ENCODE measurements at regions not wholly inside any gene's neighbourhood (a gene's known extent, or its start where the extent isn't known, plus 50 kb on each side); places are given as distances from the start of the nearest gene placed in this dataset.

- DNase-seq = no peak
These were observed 672.9 kb downstream of the HACE1 start for GRCh38 chr6:104186831-104187230.

- no peak for DNase-seq
These were observed 675.8 kb downstream of the HACE1 start for GRCh38 chr6:104183816-104184435.

GRCh38 chr6:104182811-104183210 is 676.9 kb downstream of the HACE1 start:
- no peak for DNase-seq

- DNase-seq = no peak
These were observed 686.1 kb downstream of the HACE1 start for GRCh38 chr6:104173668-104174067.

- no peak for DNase-seq
These were observed 689.3 kb downstream of the HACE1 start for GRCh38 chr6:104170401-104170800.

GRCh38 chr6:104166055-104166668 is 693.6 kb downstream of the HACE1 start:
- DNase-seq = no peak

GRCh38 chr6:104162036-104162669 is 697.6 kb downstream of the HACE1 start:
- no peak for DNase-seq

GRCh38 chr6:104159045-104159618 is 700.6 kb downstream of the HACE1 start:
- DNase-seq = no peak

GRCh38 chr6:104143757-104144156 is 716.0 kb downstream of the HACE1 start:
- no peak for DNase-seq

GRCh38 chr6:104134876-104135275 is 724.8 kb downstream of the HACE1 start:
- no peak for DNase-seq

- no peak for DNase-seq
These were observed 729.4 kb downstream of the HACE1 start for GRCh38 chr6:104130343-104130742.

- no peak for DNase-seq
These were observed 733.3 kb downstream of the HACE1 start for GRCh38 chr6:104126315-104127005.

- DNase-seq = no peak
These were observed 736.5 kb downstream of the HACE1 start for GRCh38 chr6:104123227-104123626.

- peak; percentile 5 for DNase-seq
These were observed 741.4 kb downstream of the HACE1 start for GRCh38 chr6:104118274-104118673.

- DNase-seq = no peak
These were observed 749.9 kb downstream of the HACE1 start for GRCh38 chr6:104109806-104110205.

GRCh38 chr6:104108634-104109033 is 751.1 kb downstream of the HACE1 start:
- no peak for DNase-seq

GRCh38 chr6:104095661-104096416 is 763.9 kb downstream of the HACE1 start:
- no peak for DNase-seq

- no peak for DNase-seq
These were observed 772.0 kb downstream of the HACE1 start for GRCh38 chr6:104087765-104088164.

GRCh38 chr6:104068281-104068680 is 791.4 kb downstream of the HACE1 start:
- no peak for DNase-seq

- no peak for DNase-seq
These were observed 794.8 kb downstream of the HACE1 start for GRCh38 chr6:104064876-104065275.

GRCh38 chr6:104050455-104050854 is 809.3 kb downstream of the HACE1 start:
- DNase-seq = no peak

- DNase-seq = no peak
These were observed 813.3 kb downstream of the HACE1 start for GRCh38 chr6:104046426-104046825.

GRCh38 chr6:104031346-104031745 is 828.4 kb downstream of the HACE1 start:
- DNase-seq = no peak
